NCI-H2196 treated with DMSO at 0.1 percent for 48 hours (cell line): ENCODE measurements at regions not wholly inside any gene's neighbourhood (a gene's known extent, or its start where the extent isn't known, plus 50 kb on each side); places are given as distances from the start of the nearest gene placed in this dataset.

Source experiments
- DNase-seq: peaks from one replicate; lab custom pipeline; 2025; ENCODE audit not compliant: unreplicated experiment; lab: John Stamatoyannopoulos, UW

DNA sequence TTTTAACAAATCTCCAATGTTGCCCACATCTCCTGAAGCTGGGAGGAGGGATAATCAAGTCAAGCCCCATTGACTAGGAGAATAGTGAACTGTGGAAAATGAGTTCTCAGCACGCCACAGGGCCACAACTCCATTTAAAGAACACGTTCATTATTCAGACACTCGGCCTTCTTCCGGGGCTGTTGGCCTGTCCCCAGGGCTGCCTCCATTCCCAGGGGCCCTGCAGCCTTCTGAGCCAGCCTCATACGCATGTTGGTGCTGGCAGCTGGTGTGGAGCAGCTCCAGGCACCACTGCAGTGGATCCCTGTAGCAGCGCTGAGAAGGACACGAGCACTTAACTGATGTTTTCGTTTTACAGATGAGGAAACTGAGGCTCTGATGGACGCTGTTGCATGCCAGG lies 87.5 kb upstream of the RCN1 start:
- DNase-seq = no peak

- DNase-seq = no peak
Measured at GRCh38 chr11:32002311-32002710, 88.6 kb upstream of the RCN1 start.

DNA sequence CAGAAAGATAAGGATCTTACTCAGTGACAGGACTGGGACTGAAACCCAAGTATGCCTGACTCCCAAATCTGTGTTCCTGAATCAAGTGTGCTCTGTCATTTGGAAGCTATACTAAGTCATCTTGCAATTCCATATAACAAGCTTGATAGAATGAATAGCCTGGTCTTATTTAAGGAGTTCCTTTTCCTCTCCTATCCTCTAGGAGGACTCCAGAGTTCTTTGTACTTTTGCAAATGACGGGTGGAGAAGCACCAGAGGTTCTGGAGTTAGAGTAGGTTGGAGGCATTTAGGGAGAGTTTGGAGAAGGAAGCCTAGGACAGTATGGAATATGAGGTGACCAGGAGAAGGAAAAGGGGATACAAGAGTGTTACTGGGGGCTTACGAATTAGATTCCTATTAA lies 92.9 kb upstream of the RCN1 start:
- no peak for DNase-seq

DNA sequence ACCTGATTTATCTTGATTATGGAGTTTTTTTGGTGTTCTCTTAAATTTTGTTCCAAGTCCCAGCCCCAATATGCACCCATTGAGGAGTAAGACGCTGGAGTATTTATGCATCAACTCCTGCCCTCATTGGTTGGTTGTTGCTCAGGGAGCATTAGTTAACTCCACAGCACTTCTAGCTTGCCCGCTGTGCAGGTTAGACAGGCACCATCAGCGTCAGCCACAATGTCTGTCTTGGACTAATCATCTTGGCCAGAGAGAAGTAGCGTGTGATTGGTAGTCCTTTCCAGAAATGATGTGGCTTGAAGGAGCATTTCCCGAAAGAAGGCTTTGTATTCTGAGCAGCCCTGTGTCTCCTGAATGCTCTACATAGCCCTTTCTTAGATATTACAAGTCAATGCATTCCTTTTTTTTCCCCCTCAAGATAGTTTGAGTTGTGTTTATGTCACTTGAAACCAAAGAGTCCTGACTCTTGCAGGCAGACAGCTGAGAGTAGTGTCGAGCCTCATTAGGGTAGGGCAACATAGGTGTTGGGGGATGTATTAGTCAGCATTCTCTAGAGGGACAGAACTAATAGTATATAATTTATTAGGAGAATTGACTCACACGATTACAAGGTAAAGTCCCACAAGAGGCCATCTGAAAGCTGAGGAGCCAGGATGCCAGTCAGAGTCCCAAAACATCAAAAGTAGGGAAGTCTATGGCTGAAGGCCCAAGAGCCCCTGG lies 94.6 kb upstream of the RCN1 start:
- no peak for DNase-seq

GRCh38 chr11:31995525-31996094 lies 95.3 kb upstream of the RCN1 start:
- DNase-seq = no peak

- no peak for DNase-seq
Measured at GRCh38 chr11:31995032-31995431, 95.8 kb upstream of the RCN1 start.

GRCh38 chr11:31987118-31988005 lies 103.5 kb upstream of the RCN1 start:
- no peak for DNase-seq

DNA sequence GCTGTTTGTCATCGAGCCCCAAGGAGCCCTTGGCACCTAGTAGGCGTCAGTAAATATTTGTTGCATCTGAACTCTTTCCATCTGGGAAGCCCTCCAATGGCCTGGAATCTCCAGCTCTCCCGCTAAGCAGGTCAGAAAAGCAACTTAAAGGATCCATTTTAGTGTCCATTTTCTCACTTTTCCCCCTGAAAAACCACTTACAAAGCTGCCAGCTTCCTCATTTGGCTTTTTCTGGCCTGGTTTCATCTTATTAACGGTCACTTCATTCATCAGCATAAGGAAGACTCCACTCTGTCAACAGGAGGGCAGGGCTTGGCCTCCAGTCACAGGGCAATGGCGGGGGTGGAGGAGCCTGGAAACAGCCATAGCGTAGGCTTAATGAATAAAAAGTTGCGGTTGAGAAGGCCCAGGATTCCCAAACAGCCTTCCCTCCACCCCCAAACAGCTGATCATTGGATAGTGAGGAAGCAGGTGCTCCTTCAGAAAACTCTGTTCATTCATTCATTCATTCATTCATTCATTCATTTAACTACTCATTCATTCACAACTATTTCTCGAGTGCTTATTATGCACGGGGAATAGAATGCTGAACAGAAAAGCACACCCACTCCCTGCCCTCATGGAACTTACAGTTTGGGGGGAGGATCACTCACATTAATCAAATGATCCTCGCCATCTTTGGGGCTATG lies 104.5 kb upstream of the RCN1 start:
- no peak for DNase-seq

DNA sequence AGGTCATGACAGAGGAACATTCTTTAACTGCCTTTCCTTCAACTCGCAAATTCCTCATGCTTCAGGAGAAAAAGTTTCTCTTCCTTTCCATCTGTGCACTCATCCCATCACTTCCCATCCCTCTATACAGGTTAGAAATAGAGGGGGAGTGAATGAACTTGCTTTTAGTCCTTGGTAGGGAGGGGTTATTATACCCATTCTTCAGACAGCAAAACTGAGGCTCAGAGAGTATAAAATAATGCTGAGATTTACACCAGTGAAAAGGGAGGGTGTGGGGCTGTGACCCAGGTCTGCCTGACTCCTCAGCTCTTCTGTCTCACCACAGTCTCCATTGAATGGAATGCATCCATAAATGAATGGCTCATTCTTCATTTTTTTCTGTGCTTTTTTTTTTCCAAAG lies 109.4 kb upstream of the RCN1 start:
- DNase-seq = no peak

GRCh38 chr11:31977343-31977742 lies 113.5 kb upstream of the RCN1 start:
- DNase-seq = no peak

DNA sequence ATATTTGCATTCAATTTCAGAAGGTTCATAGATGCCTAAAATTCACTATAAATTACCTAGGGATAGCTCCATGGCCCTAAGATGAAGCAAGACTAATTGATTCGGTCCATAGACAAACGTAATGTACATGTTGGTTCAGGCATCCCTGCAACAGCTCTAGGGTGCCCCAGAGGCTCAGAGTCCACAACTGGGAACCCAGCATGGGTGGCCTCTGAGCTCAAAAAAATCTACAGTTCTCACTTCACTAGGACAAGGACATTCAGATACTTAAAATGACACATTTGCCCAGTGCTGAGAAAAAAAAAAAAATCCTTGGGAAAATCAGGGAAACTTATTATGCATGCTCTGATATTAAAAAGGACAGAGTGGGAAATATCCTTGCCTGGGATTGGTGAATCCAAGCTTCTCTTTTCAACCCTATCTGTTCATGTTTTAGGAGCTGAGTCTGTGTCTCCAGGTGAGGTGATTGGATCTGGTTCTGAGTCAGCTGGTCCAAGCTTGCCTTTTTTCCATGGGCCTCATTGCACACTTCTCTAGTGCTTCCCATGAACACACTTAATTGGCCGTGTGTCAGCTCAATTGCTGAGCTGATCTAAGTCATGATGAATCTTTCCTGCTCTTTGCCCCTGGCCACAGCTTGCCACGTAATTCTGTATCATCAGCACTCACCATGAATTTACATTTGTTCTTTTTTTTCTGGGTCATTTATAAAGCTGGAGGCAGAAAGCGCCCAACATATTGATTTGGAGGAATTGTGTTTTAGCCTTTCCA lies 116.3 kb upstream of the RCN1 start:
- no peak for DNase-seq

GRCh38 chr11:31973172-31973571 lies 117.7 kb upstream of the RCN1 start:
- no peak for DNase-seq

DNA sequence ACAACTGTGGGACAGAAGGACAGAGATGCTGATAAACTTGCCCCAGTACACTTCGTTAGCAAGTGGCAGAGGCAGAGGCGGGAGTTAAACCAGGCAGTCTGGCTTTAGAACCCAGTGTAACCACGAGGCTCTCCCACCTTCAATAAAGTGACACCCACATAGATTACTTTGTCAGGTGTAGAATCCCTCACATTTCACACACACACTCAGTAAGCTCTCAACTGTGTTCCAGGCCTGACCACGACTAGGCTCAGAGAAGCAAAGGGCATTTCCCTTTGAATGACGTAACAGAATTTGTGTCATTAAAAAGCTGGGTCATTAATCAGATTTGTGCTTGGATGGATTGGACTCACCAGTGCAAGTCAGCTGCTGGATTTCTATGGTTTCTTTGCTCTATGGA lies 118.3 kb upstream of the RCN1 start:
- DNase-seq = no peak

DNA sequence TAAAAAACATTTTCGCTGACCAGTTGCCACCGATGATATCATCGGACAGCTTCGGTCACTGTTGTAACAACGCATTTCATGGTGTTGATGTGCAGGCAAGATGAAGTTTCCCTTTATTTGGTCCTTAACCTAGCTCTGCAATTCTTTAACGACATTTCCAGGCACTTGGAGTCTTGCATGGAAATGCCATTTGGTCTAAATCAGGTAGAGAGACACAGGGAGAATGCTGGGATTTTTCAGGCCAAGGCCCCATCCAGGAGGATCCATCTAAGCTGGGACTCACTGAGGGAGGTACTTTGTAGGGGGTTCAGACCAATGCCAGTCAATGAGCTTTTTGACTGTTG lies 121.5 kb upstream of the RCN1 start:
- no peak for DNase-seq

GRCh38 chr11:31968461-31969358 lies 122.2 kb upstream of the RCN1 start:
- DNase-seq = no peak

GRCh38 chr11:31967404-31968130 lies 123.3 kb upstream of the RCN1 start:
- DNase-seq = no peak

DNA sequence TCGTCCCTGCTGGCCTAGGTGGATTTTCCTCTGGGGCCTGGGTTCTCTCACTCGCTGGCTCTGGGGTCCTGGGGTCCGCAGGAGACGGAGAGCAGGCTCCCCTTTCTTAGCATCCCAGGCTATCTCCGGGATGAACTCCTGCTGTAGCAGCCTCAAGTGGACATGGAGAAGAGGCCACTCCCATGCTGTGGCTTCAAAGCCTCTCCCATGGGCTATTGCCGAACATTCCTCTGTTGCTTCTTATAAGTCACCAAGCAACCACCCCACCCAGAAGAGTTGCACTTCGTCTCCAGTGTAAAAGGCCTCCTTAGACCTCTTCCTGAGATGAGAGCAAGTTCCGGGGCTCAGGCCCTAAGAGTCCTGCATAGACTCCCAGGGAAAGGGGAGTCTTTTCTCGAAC lies 124.0 kb upstream of the RCN1 start:
- DNase-seq = no peak

DNA sequence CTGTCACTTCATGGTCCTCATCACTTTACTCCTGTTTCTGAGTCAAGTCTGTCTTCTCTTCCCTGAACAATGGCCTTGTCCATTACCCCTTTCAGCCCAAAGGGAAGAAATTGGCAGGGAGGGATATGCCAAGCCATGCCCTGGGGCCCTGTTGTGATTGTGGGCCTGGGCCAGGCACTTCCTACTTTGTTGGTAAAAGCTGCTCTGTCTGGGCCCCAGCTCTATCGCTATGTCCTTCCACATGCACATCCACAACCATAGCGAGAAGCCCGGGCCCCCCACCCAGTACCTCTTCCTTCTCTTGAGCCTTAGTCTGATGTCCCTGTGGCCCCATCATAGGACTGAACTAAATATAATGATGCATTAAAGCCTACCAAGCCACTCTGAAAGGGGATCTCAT lies 126.7 kb upstream of the RCN1 start:
- no peak for DNase-seq

DNA sequence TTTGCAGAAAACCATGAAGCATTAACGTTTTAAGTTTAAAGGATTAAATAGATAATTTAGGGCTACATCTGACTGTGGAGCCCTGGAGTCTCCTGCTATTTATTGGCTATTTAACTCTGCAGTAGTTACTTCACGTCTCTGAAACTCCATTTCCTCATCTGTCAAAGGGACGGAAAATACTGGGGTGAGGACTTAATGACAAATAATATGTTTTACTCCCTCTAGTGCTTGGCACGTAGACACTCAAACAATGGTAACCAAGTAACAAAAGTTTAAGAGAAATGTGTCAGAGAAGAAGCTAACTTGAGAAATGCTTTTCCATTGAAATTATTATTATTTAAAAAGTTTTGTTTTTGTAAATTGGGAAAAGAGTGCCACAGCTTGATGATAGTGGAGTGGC lies 130.7 kb upstream of the RCN1 start:
- no peak for DNase-seq
